GM19395 (cell line): ENCODE measurements at regions not wholly inside any gene's neighbourhood (a gene's known extent, or its start where the extent isn't known, plus 50 kb on each side); places are given as distances from the start of the nearest gene placed in this dataset.

ENCODE experiments used
- ATAC-seq: cut with Tn5 transposase; IDR thresholded peaks from one replicate; pipeline ENCODE4 v1.9.1; 2021; ENCODE audit warnings: mild to moderate bottlenecking, moderate library complexity; ENCODE audit not compliant: unreplicated experiment

- ATAC-seq, result no peak
Measured at GRCh38 chr1:170313306-170313705, 167.5 kb downstream of the NTMT2 start.

DNA sequence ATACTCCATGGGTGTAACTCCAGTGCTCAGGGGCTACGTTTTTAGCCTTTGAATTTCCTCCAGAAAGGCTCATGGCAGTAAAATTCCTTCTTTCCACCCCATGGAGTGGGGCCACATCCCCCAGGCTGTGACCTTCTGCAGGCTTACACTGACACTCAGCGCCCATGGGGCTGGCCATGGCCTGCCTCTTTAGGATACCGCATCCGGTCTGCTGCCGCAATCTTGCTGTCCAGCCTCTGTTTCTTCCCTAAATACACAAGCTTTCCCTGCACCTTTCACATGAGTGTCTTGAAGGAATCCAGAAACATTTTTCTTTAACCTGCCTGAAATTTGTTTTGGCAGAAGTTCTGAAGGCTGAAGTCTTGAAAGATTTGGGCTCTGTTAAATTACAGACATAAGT is 170.5 kb downstream of the NTMT2 start:
- no peak for ATAC-seq

DNA sequence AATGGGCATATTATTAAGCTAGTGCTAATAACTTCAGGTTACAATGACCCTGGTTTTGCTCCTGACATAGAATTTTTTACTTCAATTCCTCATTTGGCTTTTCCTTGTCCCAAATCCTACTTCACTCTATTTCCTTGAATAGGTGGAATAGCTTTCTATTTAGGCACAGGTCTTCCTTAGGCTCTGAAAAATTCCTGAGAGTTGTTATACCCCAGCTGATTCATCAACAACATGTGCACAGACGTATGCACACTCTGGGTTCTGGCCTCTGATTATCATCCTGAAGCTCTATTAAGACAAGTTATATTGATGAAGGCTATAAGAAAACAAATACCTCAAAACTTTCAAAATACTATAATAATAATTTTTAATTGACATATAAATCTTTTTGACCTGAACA is 172.4 kb downstream of the NTMT2 start:
- ATAC-seq, result no peak

DNA sequence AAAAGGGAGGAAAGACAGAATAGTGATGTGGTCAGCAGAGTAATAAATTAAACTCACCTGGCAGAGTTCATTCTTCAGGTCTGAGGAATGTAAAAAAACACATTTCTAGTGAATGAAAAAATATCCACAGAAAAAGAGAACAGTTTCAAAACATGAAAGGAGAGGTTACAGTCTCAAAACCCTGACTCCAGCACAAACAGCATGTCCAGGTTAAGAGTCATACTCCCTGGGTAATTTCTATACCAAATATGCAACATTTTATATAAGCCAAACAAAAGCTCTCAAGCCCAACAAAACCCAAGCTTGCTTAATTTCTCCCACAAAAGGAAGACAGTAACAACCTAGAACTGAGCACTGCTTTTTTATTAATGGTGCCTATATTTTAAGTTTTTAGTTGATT is 173.0 kb downstream of the NTMT2 start:
- ATAC-seq, result no peak

GRCh38 chr1:170321113-170321512 is 175.4 kb downstream of the NTMT2 start:
- no peak for ATAC-seq

DNA sequence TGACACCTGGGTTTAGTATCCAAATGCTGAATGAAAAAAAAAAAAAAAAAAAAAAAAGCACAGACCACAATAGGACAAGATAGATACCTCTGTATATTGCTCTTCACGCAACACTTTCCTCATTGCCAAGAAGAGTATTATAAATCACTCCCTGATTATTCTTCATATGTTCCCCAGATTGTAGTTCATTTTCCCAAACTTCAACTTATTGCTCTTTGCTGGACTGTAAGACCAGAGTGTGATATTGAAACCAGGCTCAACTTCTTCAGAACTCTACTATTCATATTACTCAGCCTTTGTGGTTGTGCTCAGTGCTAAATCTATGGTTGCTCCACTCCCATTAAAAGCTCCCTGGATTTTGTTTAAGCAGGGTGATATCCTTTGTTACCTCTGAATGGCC is 180.4 kb downstream of the NTMT2 start:
- no peak for ATAC-seq

DNA sequence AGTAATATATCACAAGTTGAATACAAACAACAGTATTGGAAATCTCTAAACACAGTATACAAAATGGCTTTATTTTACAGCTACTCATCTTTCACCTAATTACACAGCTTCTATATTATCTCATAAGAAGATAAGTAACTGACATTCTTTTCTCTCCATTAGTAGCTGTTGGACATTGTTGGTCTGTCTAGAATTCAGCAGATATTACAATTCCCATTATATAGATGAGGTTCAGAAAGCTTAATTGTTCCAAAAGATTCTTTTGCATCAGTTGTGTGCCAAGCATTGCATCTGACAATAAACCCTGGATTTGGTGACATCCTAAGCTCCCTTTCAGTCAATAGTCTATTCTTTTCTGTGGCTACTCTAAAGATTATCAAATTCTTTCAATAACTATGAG is 187.0 kb downstream of the NTMT2 start:
- ATAC-seq, result no peak

GRCh38 chr1:170337413-170337994 is 191.7 kb downstream of the NTMT2 start:
- ATAC-seq, result no peak

- no peak for ATAC-seq
Measured at GRCh38 chr1:170339534-170339933, 192.4 kb upstream of the GORAB start.

GRCh38 chr1:170340308-170340707 is 191.7 kb upstream of the GORAB start:
- ATAC-seq, result no peak

DNA sequence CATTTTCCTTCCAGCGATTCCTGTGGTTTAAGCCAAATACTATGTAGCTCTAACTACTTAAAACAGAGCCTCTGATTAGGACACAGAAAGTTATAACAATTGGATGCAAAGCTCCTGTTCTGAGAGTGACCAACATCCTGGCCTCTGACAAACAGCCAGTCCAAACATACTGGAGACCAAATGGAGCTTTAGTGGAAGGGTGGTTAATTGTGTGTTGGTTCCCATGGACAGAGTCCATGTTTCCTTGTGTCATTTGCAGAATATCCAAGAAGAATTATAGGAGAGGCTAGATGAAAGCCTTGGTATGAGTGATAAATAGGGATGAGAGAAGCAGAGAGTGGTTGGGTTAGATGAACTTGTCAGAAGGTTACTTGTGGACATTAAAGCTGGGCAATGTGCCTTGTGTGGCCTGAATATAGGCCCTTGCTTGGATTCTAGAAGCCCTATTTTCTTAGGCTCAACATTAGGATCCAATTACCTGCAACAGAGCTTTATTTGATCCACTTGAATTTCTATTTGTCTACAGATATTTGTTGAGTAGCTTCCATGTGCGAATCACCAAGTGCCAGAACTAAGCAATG is 180.5 kb upstream of the GORAB start:
- no peak for ATAC-seq

GRCh38 chr1:170354246-170354645 is 177.7 kb upstream of the GORAB start:
- ATAC-seq, result no peak

GRCh38 chr1:170354690-170355089 is 177.3 kb upstream of the GORAB start:
- ATAC-seq, result no peak

GRCh38 chr1:170355267-170355801 is 176.6 kb upstream of the GORAB start:
- no peak for ATAC-seq

DNA sequence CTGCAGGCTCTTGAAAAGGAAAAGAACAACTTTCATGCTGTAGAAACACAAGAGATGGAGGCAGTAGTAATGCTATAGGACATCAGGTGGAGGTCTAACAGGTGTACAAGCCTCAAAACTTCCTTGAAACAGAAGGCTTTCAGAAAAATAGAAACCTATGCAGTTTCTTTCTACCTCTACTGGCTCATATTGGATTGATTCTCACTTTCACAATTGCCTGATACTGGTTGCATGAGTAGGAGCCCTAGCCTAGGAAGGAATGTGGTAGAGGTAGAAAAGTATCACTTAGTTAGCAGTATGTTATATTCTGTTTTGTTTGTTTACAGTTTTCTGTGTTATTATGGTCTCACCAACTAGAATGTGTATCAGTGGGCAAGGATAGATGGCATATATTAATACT is 175.4 kb upstream of the GORAB start:
- ATAC-seq, result no peak

DNA sequence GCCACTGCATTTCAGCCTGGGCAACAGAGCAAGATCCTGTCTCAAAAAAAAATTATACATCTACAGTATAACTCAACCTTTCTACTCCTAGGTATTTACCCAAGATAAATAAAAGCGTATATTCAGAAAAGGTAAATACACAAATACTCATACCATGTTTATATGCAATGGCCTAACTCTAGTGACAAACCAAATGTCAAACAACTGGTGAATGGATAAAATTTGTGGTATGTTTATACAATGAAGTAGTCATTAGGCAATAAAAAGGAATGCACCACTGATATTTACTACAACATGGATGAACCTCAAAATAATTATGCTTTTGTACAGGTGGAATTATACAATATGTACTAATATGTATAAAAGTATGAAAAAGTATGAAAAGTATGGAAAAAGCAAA is 174.2 kb upstream of the GORAB start:
- no peak for ATAC-seq

DNA sequence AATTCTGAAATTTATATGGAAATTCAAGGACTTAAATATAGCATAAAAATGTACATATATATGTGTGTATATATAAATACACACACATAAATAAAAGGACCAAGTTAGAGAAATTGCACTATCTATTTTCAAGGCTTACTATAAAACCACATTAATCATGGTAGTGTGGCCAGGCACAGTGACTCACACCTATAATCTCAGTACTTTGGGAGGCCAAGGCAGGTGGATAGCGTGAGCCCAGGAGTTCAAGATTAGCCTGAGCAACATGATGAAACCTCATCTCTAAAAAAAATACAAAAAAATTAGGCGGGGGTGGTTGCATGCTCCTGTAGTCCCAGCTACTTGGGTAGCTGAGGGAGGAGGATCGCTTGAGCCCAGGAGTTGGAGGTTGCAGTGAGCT is 171.4 kb upstream of the GORAB start:
- no peak for ATAC-seq

GRCh38 chr1:170365331-170365730 is 166.6 kb upstream of the GORAB start:
- no peak for ATAC-seq

DNA sequence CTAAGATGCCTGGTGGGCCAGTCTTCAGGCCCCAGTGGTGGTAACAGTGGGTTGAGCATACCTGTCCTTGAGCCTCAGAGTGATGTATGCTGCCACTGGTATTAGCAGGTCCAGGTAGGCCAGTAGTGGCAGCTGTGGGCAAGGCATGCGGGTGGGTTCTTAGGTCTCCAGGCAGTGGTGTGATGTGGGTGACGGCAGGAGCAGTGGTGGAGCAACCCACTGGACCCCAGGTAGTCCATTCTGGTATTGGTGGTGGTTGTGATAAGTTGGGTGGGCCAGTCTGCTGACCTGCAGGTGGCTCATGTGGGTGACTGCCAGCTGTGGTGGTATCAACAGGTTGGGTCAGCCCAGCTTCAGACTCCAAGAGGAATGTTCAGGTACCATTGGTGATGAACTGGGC is 165.0 kb upstream of the GORAB start:
- ATAC-seq, result no peak

DNA sequence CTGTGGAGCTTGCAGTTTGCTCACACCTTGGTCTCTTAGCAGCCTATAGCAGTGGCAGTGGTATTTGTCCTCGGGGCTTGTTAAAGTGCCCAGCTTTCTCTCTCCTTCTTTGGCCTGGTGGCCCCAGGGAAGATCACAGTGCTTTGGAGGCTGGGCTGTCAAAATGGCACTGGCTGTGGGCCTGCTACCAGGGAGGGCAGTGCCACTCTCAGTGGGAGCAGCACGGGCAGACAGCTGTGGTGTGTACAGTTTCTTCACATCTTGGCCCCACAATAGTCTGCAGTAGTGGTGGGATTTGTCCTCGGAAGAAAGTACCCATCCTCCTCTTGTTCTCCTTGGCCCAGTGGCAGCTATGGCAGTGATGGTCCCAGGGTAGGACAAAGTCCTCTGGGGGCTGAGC is 164.4 kb upstream of the GORAB start:
- ATAC-seq, result no peak

GRCh38 chr1:170369000-170369399 is 163.0 kb upstream of the GORAB start:
- no peak for ATAC-seq

DNA sequence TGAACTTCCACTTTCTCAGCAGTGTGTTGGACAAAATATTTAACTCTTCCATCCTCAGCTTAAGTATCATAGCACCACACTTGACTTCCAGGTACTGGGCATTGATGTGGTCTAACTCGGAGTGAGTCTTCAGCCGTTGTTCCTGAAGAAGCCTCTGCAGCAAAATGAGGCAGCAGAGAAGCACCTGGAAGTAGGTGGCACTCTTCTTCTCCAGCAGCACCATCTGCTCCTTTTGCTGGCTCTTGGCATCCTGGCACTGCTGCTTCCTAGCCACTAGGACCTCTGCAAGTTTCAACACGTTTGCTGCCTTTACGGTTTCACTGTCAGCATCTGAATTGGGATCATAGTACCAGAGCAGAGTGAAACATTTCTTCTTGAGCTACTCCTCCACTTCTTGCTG is 162.5 kb upstream of the GORAB start:
- no peak for ATAC-seq

DNA sequence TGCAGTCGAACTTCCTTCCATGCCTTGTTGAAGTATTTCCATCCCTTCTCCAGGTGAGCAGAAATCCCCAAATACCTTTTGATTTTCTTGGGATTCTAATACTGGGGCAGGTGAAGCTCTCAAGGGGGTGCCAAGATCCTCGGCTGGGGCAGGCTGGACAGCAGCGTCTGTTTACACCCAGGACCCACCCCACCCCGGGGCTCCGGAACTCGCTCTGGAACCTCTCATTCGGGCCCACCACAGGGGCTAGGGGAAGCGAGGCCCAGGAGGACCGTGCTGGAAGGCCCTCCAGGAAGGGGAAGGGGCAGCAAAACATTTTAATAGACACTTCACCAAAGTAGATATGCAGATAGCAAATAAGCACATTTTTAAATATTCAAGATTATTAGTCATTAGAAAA is 161.9 kb upstream of the GORAB start:
- no peak for ATAC-seq
